CD14-positive monocyte (primary cell): ENCODE measurements at regions not wholly inside any gene's neighbourhood (a gene's known extent, or its start where the extent isn't known, plus 50 kb on each side); places are given as distances from the start of the nearest gene placed in this dataset.
A peak's percentile ranks its signal among the peaks of the same experiment; 100 is the strongest.

Source experiments
- DNase-seq, 3 donors: peaks; one replicate each; pipeline ENCODE4 v3.0.0-alpha.2; 2011 to 2022
- H2AFZ ChIP-seq: 2 replicates; pipeline ENCODE4 v1.6.0; 2012; ENCODE audit warnings: mild to moderate bottlenecking, low read depth, low read length, inconsistent platforms; ENCODE audit not compliant: insufficient read depth, poor library complexity, severe bottlenecking
- H3K27ac ChIP-seq, 2 donors: 1 replicate in 1 of 2; 2 replicates in 1 of 2; pipeline ENCODE4 v1.5.1; 2012 to 2013; ENCODE audit warnings: low read length in 2 of 2, control low read depth in 1 of 2, inconsistent platforms in 1 of 2, low read depth in 1 of 2, mild to moderate bottlenecking in 1 of 2
- H3K27me3 ChIP-seq, 2 donors: one replicate each; pipeline versions ENCODE4 v1.6.0 to v1.6.1; 2011 to 2013; ENCODE audit warnings: low read length in 2 of 2; ENCODE audit not compliant: control insufficient read depth in 2 of 2, insufficient read depth in 2 of 2
- H3K36me3 ChIP-seq, 2 donors: replicated peaks in 1 of 2; 1 replicate in 1 of 2; 2 replicates in 1 of 2; pipeline versions ENCODE4 v1.5.1 to v1.6.1; 2012 to 2013; ENCODE audit warnings: low read length in 2 of 2, control low read depth in 1 of 2, inconsistent platforms in 1 of 2, mild to moderate bottlenecking in 1 of 2; ENCODE audit not compliant: insufficient read depth in 2 of 2, control insufficient read depth in 1 of 2
- H3K4me1 ChIP-seq, 2 donors: 1 replicate in 1 of 2; 2 replicates in 1 of 2; pipeline versions ENCODE4 v1.5.1 to v1.6.1; 2012 to 2013; ENCODE audit warnings: low read length in 2 of 2, control low read depth in 1 of 2, inconsistent platforms in 1 of 2, mild to moderate bottlenecking in 1 of 2, moderate library complexity in 1 of 2; ENCODE audit not compliant: insufficient read depth in 2 of 2, control insufficient read depth in 1 of 2
- H3K4me2 ChIP-seq: replicated peaks from 2 replicates; pipeline ENCODE3; 2012; ENCODE audit warnings: low read length, moderate library complexity, mild to moderate bottlenecking; ENCODE audit not compliant: poor library complexity, severe bottlenecking; ENCODE audit errors: extremely low read depth
- H3K4me3 ChIP-seq, 3 experiments: fragments of 200-600 bp in 1 of 3; sonication (generic) in 1 of 3; replicated peaks in 1 of 3; 1 replicate in 2 of 3; 2 replicates in 1 of 3; pipeline ENCODE4 v1.5.1; 2011 to 2013; ENCODE audit warnings: low read length in 3 of 3, mild to moderate bottlenecking in 3 of 3, control low read depth in 2 of 3, low read depth in 2 of 3, inconsistent platforms in 1 of 3, moderate library complexity in 1 of 3
- H3K79me2 ChIP-seq: 2 replicates; pipeline ENCODE4 v1.6.0; 2012; ENCODE audit warnings: mild to moderate bottlenecking, control low read depth, inconsistent platforms, low read length, moderate library complexity; ENCODE audit not compliant: insufficient read depth
- H3K9ac ChIP-seq: 2 replicates; pipeline ENCODE4 v1.6.0; 2017; ENCODE audit warnings: low read length, mild to moderate bottlenecking; ENCODE audit not compliant: insufficient read depth, poor library complexity, severe bottlenecking
- H3K9me3 ChIP-seq, 2 donors: replicated peaks in 1 of 2; 1 replicate in 1 of 2; 2 replicates in 1 of 2; pipeline versions ENCODE4 v1.5.1 to v1.6.1; 2012 to 2013; ENCODE audit warnings: low read length in 2 of 2, control low read depth in 1 of 2; ENCODE audit not compliant: control insufficient read depth in 1 of 2, insufficient read depth in 1 of 2
- H4K20me1 ChIP-seq: 2 replicates; pipeline ENCODE4 v1.6.0; 2012; ENCODE audit warnings: mild to moderate bottlenecking, low read length, control low read depth, moderate library complexity; ENCODE audit not compliant: insufficient read depth
- H3K27ac Mint-ChIP-seq, 7 donors: one replicate each; pipeline ENCODE4 v1.8.0; 2020; ENCODE audit warnings: mild to moderate bottlenecking in 7 of 7, mixed read lengths in 7 of 7, moderate library complexity in 6 of 7, inconsistent platforms in 2 of 7
- H3K27me3 Mint-ChIP-seq, 3 donors: one replicate each; pipeline ENCODE4 v1.8.0; 2021 to 2022; ENCODE audit warnings: low read depth in 3 of 3, mild to moderate bottlenecking in 3 of 3, mixed read lengths in 3 of 3, moderate library complexity in 3 of 3, inconsistent platforms in 1 of 3
- H3K36me3 Mint-ChIP-seq, 2 donors: one replicate each; pipeline ENCODE4 v1.8.0; 2020; ENCODE audit warnings: mixed read lengths in 2 of 2, inconsistent platforms in 1 of 2, mild to moderate bottlenecking in 1 of 2
- H3K4me1 Mint-ChIP-seq: one replicate; pipeline ENCODE4 v1.8.0; 2020; ENCODE audit warnings: mild to moderate bottlenecking, mixed read lengths
- H3K4me3 Mint-ChIP-seq, 2 donors: one replicate each; pipeline ENCODE4 v1.8.0; 2020; ENCODE audit warnings: mild to moderate bottlenecking in 2 of 2, mixed read lengths in 2 of 2, moderate library complexity in 1 of 2
- H3K9me3 Mint-ChIP-seq, 7 donors: one replicate each; pipeline ENCODE4 v1.8.0; 2020 to 2022; ENCODE audit warnings: mixed read lengths in 7 of 7, mild to moderate bottlenecking in 6 of 7, moderate library complexity in 6 of 7, inconsistent platforms in 2 of 7
- CTCF ChIP-seq: fragments of 200-600 bp; IDR thresholded peaks from one replicate; pipeline ENCODE4 v1.8.0; 2022; ENCODE audit warnings: antibody characterized with exemption, mild to moderate bottlenecking
- WGBS: methylation state at CpG from one replicate; pipeline ENCODE4 v1.1.5; 2013; ENCODE audit warnings: missing lambda C conversion rate; ENCODE audit not compliant: insufficient coverage; 5-methylcytosine and 5-hydroxymethylcytosine counted together
- intact Hi-C, 2 donors: fragments of 100-400 bp; cut with micrococcal nuclease; formaldehyde crosslinking; loops; one replicate each; pipeline versions ENCODE4 v1.15.0 to v1.15.1; 2023

- no peak for TF ChIP-seq CTCF
- Histone ChIP-seq H3K27ac (no peak overlapping the region), H3K4me1 (no peaks in the 10 kb centered on the region), H3K79me2 (no peaks in the 10 kb centered on the region), H4K20me1 (no peaks in the 10 kb centered on the region), H3K4me2 (no peak overlapping the region), H3K4me3 (no peak overlapping the region), H2AFZ (no peak overlapping the region), H3K27me3 (no peaks in the 10 kb centered on the region), H3K9ac (no peak overlapping the region), H3K9me3 (peaks cover 17 to 20% of the 10 kb centered on the region in 2 donors), H3K36me3 (no peaks in the 10 kb centered on the region)
- peaks cover 0 to 4% (median 2%) of the 10 kb centered on the region in 3 donors for H3K27me3 Mint-ChIP-seq
- H3K27ac Mint-ChIP-seq, result no peak overlapping the region
- H3K9me3 Mint-ChIP-seq, result peaks cover 2 to 31% (median 25%) of the 10 kb centered on the region in 7 donors
- H3K4me1 Mint-ChIP-seq, result no peaks in the 10 kb centered on the region
- intact Hi-C loops, result no loop called here
- no peak for DNase-seq
- 94% methylated on average over 2 of the region's 4 CpGs for WGBS
- no peaks in the 10 kb centered on the region for H3K36me3 Mint-ChIP-seq
- H3K4me3 Mint-ChIP-seq, result no peak overlapping the region
These were observed 78.7 kb downstream of the SHANK2 start for GRCh38 chr11:71173709-71174108.

GRCh38 chr11:71172680-71173079 lies 79.7 kb downstream of the SHANK2 start:
- Mint-ChIP-seq H3K4me1 (no peaks in the 10 kb centered on the region), H3K36me3 (no peaks in the 10 kb centered on the region), H3K27ac (peak overlapping the region in 1 of 7 donors; percentile 20), H3K27me3 (peaks cover 0 to 4% (median 2%) of the 10 kb centered on the region in 3 donors), H3K4me3 (no peak overlapping the region), H3K9me3 (peaks cover 5 to 31% (median 26%) of the 10 kb centered on the region in 7 donors)
- 92% methylated on average over 7 of the region's 9 CpGs for WGBS
- intact Hi-C loops, result no loop called here
- H3K36me3 ChIP-seq, result no peaks in the 10 kb centered on the region
- no peak for DNase-seq
- H3K27me3 ChIP-seq, result no peaks in the 10 kb centered on the region
- peaks cover 17 to 20% of the 10 kb centered on the region in 2 donors for H3K9me3 ChIP-seq
- H3K9ac ChIP-seq, result no peak overlapping the region
- H3K27ac ChIP-seq, result no peak overlapping the region
- H3K79me2 ChIP-seq, result no peaks in the 10 kb centered on the region
- H3K4me2 ChIP-seq, result no peak overlapping the region
- H3K4me1 ChIP-seq, result no peaks in the 10 kb centered on the region
- H2AFZ ChIP-seq, result no peak overlapping the region
- no peaks in the 10 kb centered on the region for H4K20me1 ChIP-seq
- no peak for TF ChIP-seq CTCF
- H3K4me3 ChIP-seq, result no peak overlapping the region
